Esophagus muscularis mucosa (tissue), 4 donors: ENCODE measurements at regions not wholly inside any gene's neighbourhood (a gene's known extent, or its start where the extent isn't known, plus 50 kb on each side); places are given as distances from the start of the nearest gene placed in this dataset.

ENCODE experiments used
- DNase-seq: peaks from one replicate; pipeline ENCODE4 v3.0.0-alpha.2; 2017; ENCODE audit errors: extremely low spot score
- H3K27ac ChIP-seq, 4 donors: fragments of 200-600 bp; sonication (generic); replicated peaks in 1 of 4; 1 replicate in 3 of 4; 2 replicates in 1 of 4; pipeline ENCODE4 v1.5.1; 2016 to 2019; ENCODE audit warnings: mild to moderate bottlenecking in 1 of 4
- H3K27me3 ChIP-seq, 4 donors: fragments of 200-600 bp; sonication (generic); one replicate each; pipeline versions ENCODE4 v1.5.1 to v1.6.0; 2016 to 2019
- H3K36me3 ChIP-seq, 4 donors: fragments of 200-600 bp; sonication (generic); one replicate each; pipeline ENCODE4 v1.5.1; 2016 to 2019
- H3K4me1 ChIP-seq, 4 donors: fragments of 200-600 bp; sonication (generic); one replicate each; pipeline ENCODE4 v1.5.1; 2016 to 2019
- H3K4me3 ChIP-seq, 4 donors: fragments of 200-600 bp; sonication (generic); 1 replicate in 2 of 4; 2 replicates in 2 of 4; pipeline ENCODE4 v1.5.1; 2016 to 2019; ENCODE audit warnings: mild to moderate bottlenecking in 4 of 4, moderate library complexity in 1 of 4
- H3K9me3 ChIP-seq, 4 donors: fragments of 200-600 bp; sonication (generic); 1 replicate in 3 of 4; 2 replicates in 1 of 4; pipeline ENCODE4 v1.5.1; 2016 to 2019
- CTCF ChIP-seq, 3 experiments: fragments of 200-600 bp in 2 of 3; fragments of 450-650 bp in 1 of 3; sonication (generic) in 2 of 3; IDR thresholded peaks; one replicate each; pipeline ENCODE4 v1.5.1; 2017 to 2019; ENCODE audit warnings: antibody characterized with exemption in 3 of 3, mild to moderate bottlenecking in 2 of 3, moderate library complexity in 1 of 3
- EP300 ChIP-seq: sonication (generic); formaldehyde crosslinking; IDR thresholded peaks from one replicate; pipeline ENCODE4 v1.6.1; 2017; ENCODE audit warnings: antibody characterized with exemption
- POLR2A ChIP-seq: fragments of 450-650 bp; IDR thresholded peaks from one replicate; pipeline ENCODE4 v1.6.1; 2017; ENCODE audit warnings: antibody characterized with exemption, moderate library complexity, mild to moderate bottlenecking, low read depth
- POLR2AphosphoS5 ChIP-seq, 2 donors: sonication (generic); formaldehyde crosslinking; IDR thresholded peaks; one replicate each; pipeline ENCODE4 v1.6.1; 2017; ENCODE audit warnings: antibody characterized with exemption in 2 of 2
- WGBS: methylation state at CpG from one replicate; pipeline ENCODE4 v1.1.5; 2018; 5-methylcytosine and 5-hydroxymethylcytosine counted together
- intact Hi-C: fragments of 100-400 bp; cut with DNase I; formaldehyde crosslinking; loops from one replicate; pipeline ENCODE4 v1.15.1; 2023

GRCh38 chr2:766255-766654, 89.0 kb upstream of the TMEM18 start:
- Histone ChIP-seq H3K9me3 (no peaks in the 10 kb centered on the region), H3K27me3 (no peaks in the 10 kb centered on the region), H3K4me1 (no peaks in the 10 kb centered on the region), H3K4me3 (no peak overlapping the region), H3K27ac (no peak overlapping the region), H3K36me3 (no peaks in the 10 kb centered on the region)
- intact Hi-C loops = no loop called here
- no peak for DNase-seq
- WGBS = 78% methylated on average over 8 of the region's 13 CpGs
- TF ChIP-seq EP300 = no peak
- TF ChIP-seq POLR2AphosphoS5 (IDR thresholded peaks at IDR 0.05) = no peak
- no peak for TF ChIP-seq CTCF (IDR thresholded peaks at IDR 0.05)
- no peak for TF ChIP-seq POLR2A

- TF ChIP-seq POLR2AphosphoS5 (IDR thresholded peaks at IDR 0.05) (no peak), CTCF (IDR thresholded peaks at IDR 0.05) (no peak), POLR2A (no peak), EP300 (no peak)
- no peak for DNase-seq
- intact Hi-C loops = no loop called here
- 93% methylated on average over 6 of the region's 6 CpGs for WGBS
- Histone ChIP-seq H3K4me3 (no peak overlapping the region), H3K36me3 (no peaks in the 10 kb centered on the region), H3K27me3 (no peaks in the 10 kb centered on the region), H3K4me1 (no peaks in the 10 kb centered on the region), H3K9me3 (no peaks in the 10 kb centered on the region), H3K27ac (no peak overlapping the region)
Observed at GRCh38 chr2:765369-765768, 88.2 kb upstream of the TMEM18 start.

GRCh38 chr2:763766-764525, 86.7 kb upstream of the TMEM18 start:
- intact Hi-C loops = no loop called here
- H3K27me3 ChIP-seq = no peaks in the 10 kb centered on the region
- 63% methylated on average over 12 of the region's 16 CpGs for WGBS

GRCh38 chr2:762646-763045, 85.4 kb upstream of the TMEM18 start:
- H3K27ac ChIP-seq = no peak overlapping the region
- intact Hi-C loops = no loop called here
- WGBS = 88% methylated on average over 4 of the region's 4 CpGs
- no peaks in the 10 kb centered on the region for H3K27me3 ChIP-seq
- H3K4me1 ChIP-seq = no peaks in the 10 kb centered on the region
- no peak overlapping the region for H3K4me3 ChIP-seq
- TF ChIP-seq EP300 (no peak), POLR2AphosphoS5 (IDR thresholded peaks at IDR 0.05) (no peak), POLR2A (no peak)
- no peaks in the 10 kb centered on the region for H3K36me3 ChIP-seq
- DNase-seq = no peak
- H3K9me3 ChIP-seq = no peaks in the 10 kb centered on the region

More at GRCh38 chr2:763766-764525, 86.7 kb upstream of the TMEM18 start:
- TF ChIP-seq POLR2AphosphoS5 (IDR thresholded peaks at IDR 0.05) (no peak), POLR2A (no peak), EP300 (no peak), CTCF (IDR thresholded peaks at IDR 0.05) (no peak)
- DNase-seq = no peak
- Histone ChIP-seq H3K27ac (no peak overlapping the region), H3K36me3 (no peaks in the 10 kb centered on the region), H3K4me3 (no peak overlapping the region), H3K9me3 (no peaks in the 10 kb centered on the region), H3K4me1 (no peaks in the 10 kb centered on the region)

GRCh38 chr2:761384-761783, 84.2 kb upstream of the TMEM18 start:
- Histone ChIP-seq H3K36me3 (no peaks in the 10 kb centered on the region), H3K27me3 (no peaks in the 10 kb centered on the region)
- intact Hi-C loops = no loop called here

More at GRCh38 chr2:761384-761783, 84.2 kb upstream of the TMEM18 start:
- Histone ChIP-seq H3K27ac (no peak overlapping the region), H3K4me3 (no peak overlapping the region), H3K4me1 (no peaks in the 10 kb centered on the region), H3K9me3 (no peaks in the 10 kb centered on the region)
- no peak for DNase-seq
- WGBS = 71% methylated on average over 6 of the region's 6 CpGs
- no peak for TF ChIP-seq POLR2A
- no peak for TF ChIP-seq POLR2AphosphoS5 (IDR thresholded peaks at IDR 0.05)
- TF ChIP-seq CTCF (IDR thresholded peaks at IDR 0.05) = no peak
- TF ChIP-seq EP300 = no peak
